ENCODE measurements at regions not wholly inside any gene's neighbourhood (a gene's known extent, or its start where the extent isn't known, plus 50 kb on each side); places are given as distances from the start of the nearest gene placed in this dataset.

- intact Hi-C loops (cut with DNase I), result no loop called here
- ATAC-seq (ENCODE audit: poor library complexity), result no peak
Measured at GRCh38 chr16:51896013-51896412, 650.9 kb downstream of the TOX3 start.

GRCh38 chr16:51892293-51893007 is 654.5 kb downstream of the TOX3 start:
- intact Hi-C loops (cut with DNase I), result no loop called here
- ATAC-seq (ENCODE audit: poor library complexity) (no peak), DNase-seq (no peak)

More at GRCh38 chr16:51896013-51896412, 650.9 kb downstream of the TOX3 start:
- no peak for DNase-seq

DNA sequence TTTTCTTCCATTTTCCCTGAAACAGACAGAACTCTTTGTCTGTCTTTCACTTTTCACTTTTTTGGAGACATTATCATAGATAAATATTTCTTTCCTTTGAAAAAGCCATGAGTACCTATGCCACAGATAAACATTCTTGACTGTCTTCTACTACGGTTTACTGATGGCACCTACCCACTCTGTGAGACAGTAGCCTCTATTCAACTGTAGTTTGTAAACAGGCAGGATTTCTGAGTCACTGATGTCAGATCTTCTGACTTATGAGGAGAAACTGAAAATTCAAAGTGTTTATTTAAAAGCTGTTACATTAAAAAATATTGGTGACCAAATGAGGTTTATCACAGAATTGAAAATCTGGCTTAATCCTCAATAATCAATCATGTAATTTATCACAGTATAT is 658.4 kb downstream of the TOX3 start:
- intact Hi-C loops (cut with DNase I), result no loop called here
- no peak for DNase-seq
- no peak for ATAC-seq (ENCODE audit: poor library complexity)

GRCh38 chr16:51888016-51888415 is 658.9 kb downstream of the TOX3 start:
- DNase-seq (no peak), ATAC-seq (ENCODE audit: poor library complexity) (no peak)
- intact Hi-C loops (cut with DNase I), result no loop called here

- DNase-seq, result no peak
- intact Hi-C loops (cut with DNase I), result no loop called here
- no peak for ATAC-seq (ENCODE audit: poor library complexity)
Measured at GRCh38 chr16:51886456-51886855, 660.5 kb downstream of the TOX3 start.

- DNase-seq (no peak), ATAC-seq (ENCODE audit: poor library complexity) (no peak)
- intact Hi-C loops (cut with DNase I), result no loop called here
Measured at GRCh38 chr16:51884773-51885172, 662.2 kb downstream of the TOX3 start.

DNA sequence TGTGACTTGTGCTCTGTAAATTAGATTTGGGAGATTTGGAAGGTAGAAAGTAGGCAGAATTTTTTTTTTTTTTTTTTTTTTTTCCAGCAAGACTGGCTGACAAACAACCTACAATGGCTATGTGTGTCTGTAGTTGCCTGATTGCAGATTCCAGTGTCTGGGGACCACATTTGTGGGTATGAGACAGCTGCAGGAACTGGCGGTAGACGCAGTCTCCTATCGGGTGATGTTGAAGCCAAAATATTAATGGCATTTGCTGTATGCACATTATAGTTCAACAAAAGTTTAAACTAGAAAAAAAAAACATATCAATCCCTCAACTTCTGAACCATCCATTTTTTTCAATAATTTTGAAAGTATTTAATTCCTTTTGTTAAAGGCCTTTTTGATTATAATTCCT is 665.2 kb downstream of the TOX3 start:
- ATAC-seq (ENCODE audit: poor library complexity), result no peak
- intact Hi-C loops (cut with DNase I), result no loop called here
- no peak for DNase-seq

DNA sequence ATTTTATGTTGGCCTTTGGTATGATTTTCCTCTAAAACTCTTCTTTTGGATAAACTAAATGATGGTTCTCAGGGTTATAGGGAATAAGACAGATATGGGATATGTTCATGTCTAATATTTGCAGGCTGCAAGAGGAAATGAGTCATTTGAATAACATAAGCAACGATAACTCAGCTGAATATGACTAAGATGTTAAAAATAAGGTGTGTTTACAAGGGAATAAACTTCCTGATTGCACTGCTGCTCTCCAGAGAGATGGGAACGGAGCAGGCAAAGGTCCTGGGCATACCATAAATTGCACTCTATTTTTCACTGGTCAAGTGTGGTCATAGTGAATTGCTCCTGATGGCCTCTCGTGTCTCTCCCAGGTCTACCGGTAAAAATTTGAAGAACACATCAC is 666.2 kb downstream of the TOX3 start:
- ATAC-seq (ENCODE audit: poor library complexity), result no peak
- no peak for DNase-seq
- intact Hi-C loops (cut with DNase I), result no loop called here

DNA sequence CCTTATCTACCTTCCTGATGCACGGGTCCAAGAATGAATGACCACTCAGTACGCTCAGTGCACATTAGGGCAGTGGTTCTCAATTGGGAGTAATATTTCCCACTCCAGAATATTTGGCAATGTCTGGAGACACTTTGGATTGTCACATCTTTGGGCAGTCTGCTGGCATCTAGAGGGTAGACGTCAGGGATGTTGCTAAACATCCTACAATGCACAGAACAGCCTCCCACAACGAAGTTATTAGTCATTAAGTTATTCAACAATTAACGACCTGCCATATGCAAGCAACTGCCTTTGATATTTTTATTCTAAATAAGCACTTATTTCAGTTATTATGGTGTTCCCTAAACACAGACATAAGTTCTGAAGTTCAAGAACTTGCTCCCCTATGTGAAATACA is 669.3 kb downstream of the TOX3 start:
- ATAC-seq (ENCODE audit: poor library complexity) (no peak), DNase-seq (no peak)
- intact Hi-C loops (cut with DNase I), result no loop called here

GRCh38 chr16:51876934-51877333 is 670.0 kb downstream of the TOX3 start:
- intact Hi-C loops (cut with DNase I), result no loop called here
- no peak for ATAC-seq (ENCODE audit: poor library complexity)
- no peak for DNase-seq

GRCh38 chr16:51876601-51876875 is 670.4 kb downstream of the TOX3 start:
- intact Hi-C loops (cut with DNase I), result no loop called here
- no peak for ATAC-seq (ENCODE audit: poor library complexity)

GRCh38 chr16:51875834-51876600 is 670.9 kb downstream of the TOX3 start:
- no peak for ATAC-seq (ENCODE audit: poor library complexity)
- intact Hi-C loops (cut with DNase I), result no loop called here

More at GRCh38 chr16:51876601-51876875, 670.4 kb downstream of the TOX3 start:
- no peak for DNase-seq

GRCh38 chr16:51872524-51872923 is 674.4 kb downstream of the TOX3 start:
- ATAC-seq (ENCODE audit: poor library complexity), result no peak
- DNase-seq, result no peak
- intact Hi-C loops (cut with DNase I), result no loop called here

More at GRCh38 chr16:51875834-51876600, 670.9 kb downstream of the TOX3 start:
- DNase-seq, result no peak

GRCh38 chr16:51870296-51870854 is 676.6 kb downstream of the TOX3 start:
- DNase-seq, result no peak
- no peak for ATAC-seq (ENCODE audit: poor library complexity)
- intact Hi-C loops (cut with DNase I), result no loop called here

DNA sequence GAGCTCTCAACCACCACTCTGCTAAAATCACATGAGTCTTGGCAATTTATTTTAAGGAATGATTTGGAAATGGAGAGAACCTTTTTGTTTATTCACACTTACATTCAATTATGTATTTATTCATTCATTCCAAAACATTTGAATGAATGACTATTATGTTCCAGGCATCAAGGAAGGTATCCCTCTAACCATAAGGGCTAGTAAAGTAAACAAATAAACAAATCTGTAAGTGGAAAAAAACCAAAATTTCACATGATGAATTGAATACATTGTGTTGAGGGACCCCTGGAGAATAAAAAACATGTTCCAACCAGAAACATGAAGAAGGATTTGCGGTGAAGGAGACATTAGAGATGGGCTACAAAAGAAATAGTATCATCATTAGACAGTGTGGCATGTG is 677.8 kb downstream of the TOX3 start:
- DNase-seq (no peak), ATAC-seq (ENCODE audit: poor library complexity) (no peak)
- intact Hi-C loops (cut with DNase I), result no loop called here

DNA sequence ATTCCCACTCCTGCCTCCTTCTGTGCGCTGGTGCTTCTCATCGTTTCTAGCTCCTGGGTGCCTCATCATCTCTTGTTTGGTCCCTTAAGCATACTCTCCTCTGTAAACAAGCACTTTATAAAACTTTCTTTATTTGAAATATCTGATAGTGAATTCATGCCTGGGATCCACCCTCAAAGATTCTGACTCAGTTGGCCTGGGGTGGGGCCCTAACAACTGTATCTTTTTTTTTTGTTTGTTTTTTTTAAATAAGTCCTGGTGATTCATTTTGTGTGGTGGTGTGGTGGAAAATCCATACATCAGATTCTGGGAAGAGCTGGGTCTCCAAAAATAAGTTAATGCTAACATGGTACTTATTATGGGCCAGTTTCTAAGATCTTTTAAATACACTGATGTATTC is 678.3 kb downstream of the TOX3 start:
- ATAC-seq (ENCODE audit: poor library complexity), result no peak
- intact Hi-C loops (cut with DNase I), result no loop called here
- DNase-seq, result no peak

GRCh38 chr16:51867386-51868065 is 679.4 kb downstream of the TOX3 start:
- no peak for DNase-seq
- intact Hi-C loops (cut with DNase I), result no loop called here
- ATAC-seq (ENCODE audit: poor library complexity), result no peak

- intact Hi-C loops (cut with DNase I), result no loop called here
- DNase-seq, result no peak
- no peak for ATAC-seq (ENCODE audit: poor library complexity)
Measured at GRCh38 chr16:51864575-51864974, 682.4 kb downstream of the TOX3 start.

DNA sequence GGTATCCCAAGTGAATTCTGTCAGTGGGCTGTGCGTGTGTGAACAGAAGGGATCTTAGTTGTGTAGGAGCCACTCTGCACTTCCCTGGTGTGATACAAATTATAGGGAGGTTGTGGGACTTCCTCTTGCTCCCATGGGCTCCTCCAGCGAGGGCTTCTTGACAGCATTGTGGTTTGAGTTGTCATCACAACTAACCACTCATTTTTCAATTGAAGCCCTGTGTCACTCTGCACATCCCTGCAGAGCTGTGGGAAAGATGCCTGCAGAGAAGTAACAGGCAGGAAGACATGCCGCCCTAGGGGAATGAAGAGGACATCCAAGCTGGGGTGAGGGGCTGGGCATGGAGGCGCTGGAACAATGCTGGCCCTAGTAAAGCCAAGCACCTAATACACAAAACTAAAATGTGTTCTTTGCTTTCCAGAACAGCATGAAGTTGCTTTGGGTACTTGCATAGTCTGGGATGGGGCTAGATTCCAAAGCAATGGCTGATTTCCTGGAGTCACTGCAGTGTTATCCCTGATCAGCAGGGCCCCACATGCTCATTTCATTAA is 692.5 kb downstream of the TOX3 start:
- intact Hi-C loops (cut with DNase I), result no loop called here
- no peak for DNase-seq
- ATAC-seq (ENCODE audit: poor library complexity), result no peak
